GM18498 (cell line): ENCODE measurements at regions not wholly inside any gene's neighbourhood (a gene's known extent, or its start where the extent isn't known, plus 50 kb on each side); places are given as distances from the start of the nearest gene placed in this dataset.

Experiments used
- ATAC-seq: cut with Tn5 transposase; IDR thresholded peaks from one replicate; pipeline ENCODE4 v1.9.1; 2021; ENCODE audit warnings: mild to moderate bottlenecking, moderate library complexity; ENCODE audit not compliant: unreplicated experiment

- ATAC-seq = no peak
Observed at GRCh38 chr7:124364283-124364682, 331.4 kb upstream of the TMEM229A start.

- no peak for ATAC-seq
Observed at GRCh38 chr7:124354201-124354600, 321.3 kb upstream of the TMEM229A start.

GRCh38 chr7:124351950-124352349 lies 319.1 kb upstream of the TMEM229A start:
- ATAC-seq = no peak

GRCh38 chr7:124349443-124349842 lies 316.6 kb upstream of the TMEM229A start:
- ATAC-seq = no peak

- no peak for ATAC-seq
Observed at GRCh38 chr7:124338861-124339260, 306.0 kb upstream of the TMEM229A start.

- ATAC-seq = no peak
Observed at GRCh38 chr7:124330731-124331407, 298.0 kb upstream of the TMEM229A start.

GRCh38 chr7:124328774-124329173 lies 295.9 kb upstream of the TMEM229A start:
- ATAC-seq = no peak

- no peak for ATAC-seq
Observed at GRCh38 chr7:124324262-124324661, 291.4 kb upstream of the TMEM229A start.

- ATAC-seq = no peak
Observed at GRCh38 chr7:124323597-124323996, 290.7 kb upstream of the TMEM229A start.

- ATAC-seq = no peak
Observed at GRCh38 chr7:124322561-124322960, 289.7 kb upstream of the TMEM229A start.

- ATAC-seq = no peak
Observed at GRCh38 chr7:124318721-124319450, 286.0 kb upstream of the TMEM229A start.

- no peak for ATAC-seq
Observed at GRCh38 chr7:124310934-124311390, 278.1 kb upstream of the TMEM229A start.

GRCh38 chr7:124308384-124308783 lies 275.5 kb upstream of the TMEM229A start:
- ATAC-seq = no peak

GRCh38 chr7:124295289-124295688 lies 262.4 kb upstream of the TMEM229A start:
- ATAC-seq = no peak

- no peak for ATAC-seq
Observed at GRCh38 chr7:124284937-124285336, 252.1 kb upstream of the TMEM229A start.

GRCh38 chr7:124276005-124276622 lies 243.2 kb upstream of the TMEM229A start:
- peak; percentile 94 for ATAC-seq

GRCh38 chr7:124275411-124275810 lies 242.5 kb upstream of the TMEM229A start:
- no peak for ATAC-seq

- ATAC-seq = no peak
Observed at GRCh38 chr7:124269774-124270173, 236.9 kb upstream of the TMEM229A start.

- ATAC-seq = no peak
Observed at GRCh38 chr7:124267154-124267553, 234.3 kb upstream of the TMEM229A start.

- ATAC-seq = peak; percentile 91
Observed at GRCh38 chr7:124263232-124263827, 230.5 kb upstream of the TMEM229A start.

GRCh38 chr7:124261710-124262109 lies 228.8 kb upstream of the TMEM229A start:
- ATAC-seq = no peak
